SU-DHL-6 (cell line): ENCODE measurements at regions not wholly inside any gene's neighbourhood (a gene's known extent, or its start where the extent isn't known, plus 50 kb on each side); places are given as distances from the start of the nearest gene placed in this dataset.

Source experiments
- EZH2phosphoT487 ChIP-seq: fragments of 200-600 bp; sonication (generic), shearing (Covaris generic); conservative IDR thresholded peaks from 2 replicates; pipeline ENCODE4 v1.6.1; 2018; ENCODE audit warnings: mild to moderate bottlenecking, antibody characterized with exemption, low read length, moderate library complexity, mixed read lengths
- TF ChIP-seq, protein P1 (sequence below): fragments of 200-600 bp; sonication (generic); IDR thresholded peaks from one replicate; pipeline ENCODE4 v1.5.1; 2017; ENCODE audit warnings: antibody characterized with exemption, mild to moderate bottlenecking, low read length, moderate library complexity; ENCODE audit not compliant: insufficient read depth, poor library complexity, severe bottlenecking

- TF ChIP-seq EZH2phosphoT487, result no peak
- TF ChIP-seq, protein P1, sequence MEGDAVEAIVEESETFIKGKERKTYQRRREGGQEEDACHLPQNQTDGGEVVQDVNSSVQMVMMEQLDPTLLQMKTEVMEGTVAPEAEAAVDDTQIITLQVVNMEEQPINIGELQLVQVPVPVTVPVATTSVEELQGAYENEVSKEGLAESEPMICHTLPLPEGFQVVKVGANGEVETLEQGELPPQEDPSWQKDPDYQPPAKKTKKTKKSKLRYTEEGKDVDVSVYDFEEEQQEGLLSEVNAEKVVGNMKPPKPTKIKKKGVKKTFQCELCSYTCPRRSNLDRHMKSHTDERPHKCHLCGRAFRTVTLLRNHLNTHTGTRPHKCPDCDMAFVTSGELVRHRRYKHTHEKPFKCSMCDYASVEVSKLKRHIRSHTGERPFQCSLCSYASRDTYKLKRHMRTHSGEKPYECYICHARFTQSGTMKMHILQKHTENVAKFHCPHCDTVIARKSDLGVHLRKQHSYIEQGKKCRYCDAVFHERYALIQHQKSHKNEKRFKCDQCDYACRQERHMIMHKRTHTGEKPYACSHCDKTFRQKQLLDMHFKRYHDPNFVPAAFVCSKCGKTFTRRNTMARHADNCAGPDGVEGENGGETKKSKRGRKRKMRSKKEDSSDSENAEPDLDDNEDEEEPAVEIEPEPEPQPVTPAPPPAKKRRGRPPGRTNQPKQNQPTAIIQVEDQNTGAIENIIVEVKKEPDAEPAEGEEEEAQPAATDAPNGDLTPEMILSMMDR, result no peak
Observed at GRCh38 chr10:78205457-78206016, 171.9 kb downstream of the RPS24 start.
